PC-3 (cell line): ENCODE measurements at regions not wholly inside any gene's neighbourhood (a gene's known extent, or its start where the extent isn't known, plus 50 kb on each side); places are given as distances from the start of the nearest gene placed in this dataset.

Experiments used
- ATAC-seq: fragments of 200-7000 bp; cut with Tn5 transposase; 2 replicates; pipeline ENCODE4 v1.9.1; 2020; ENCODE audit warnings: mild to moderate bottlenecking, moderate library complexity
- BruUV-seq: library from RNA; stranded (reverse); fragments of 400-500 nt; replicated peaks from 2 replicates; lab custom pipeline; 2021; lab: Mats Ljungman, UMichigan
- CTCF ChIA-PET: fragments of 300-600 bp; sonication (Branson Sonifier 250); formaldehyde crosslinking; loops from one replicate; lab custom pipeline; 2022; ENCODE audit warnings: antibody characterized with exemption; lab: Charles Lee
- POLR2A ChIA-PET: fragments of 300-600 bp; sonication (Branson Sonifier 250); formaldehyde crosslinking; loops from one replicate; lab custom pipeline; 2022; ENCODE audit warnings: antibody characterized with exemption; ENCODE audit not compliant: unreplicated experiment; lab: Charles Lee
- DNase-seq: peaks from one replicate; pipeline ENCODE4 v3.0.0-alpha.2; 2015
- H2AFZ ChIP-seq: fragments of 300-600 bp; sonication (generic); 2 replicates; pipeline ENCODE4 v1.6.0; 2016; ENCODE audit warnings: antibody characterized with exemption, low read length
- H3F3A ChIP-seq: fragments of 300-600 bp; sonication (generic); one replicate; pipeline ENCODE4 v1.6.0; 2017; ENCODE audit warnings: antibody characterized with exemption, low read length, control low read depth, mild to moderate bottlenecking; ENCODE audit not compliant: unreplicated experiment
- H3K27ac ChIP-seq: fragments of 300-600 bp; sonication (generic); 2 replicates; pipeline ENCODE4 v1.5.1; 2016; ENCODE audit warnings: mild to moderate bottlenecking, low read length
- H3K27me3 ChIP-seq: fragments of 300-600 bp; sonication (generic); 2 replicates; pipeline ENCODE4 v1.6.1; 2016; ENCODE audit warnings: low read length, mixed read lengths
- H3K36me3 ChIP-seq: fragments of 300-600 bp; sonication (generic); 2 replicates; pipeline ENCODE4 v1.6.1; 2016; ENCODE audit warnings: low read depth, mixed run types, low read length, mixed read lengths
- H3K4me1 ChIP-seq: fragments of 300-600 bp; sonication (generic); 2 replicates; pipeline ENCODE4 v1.5.1; 2016; ENCODE audit warnings: low read length; ENCODE audit not compliant: insufficient read depth
- H3K4me2 ChIP-seq: fragments of 300-600 bp; sonication (generic); 2 replicates; pipeline ENCODE4 v1.6.0; 2016; ENCODE audit warnings: low read length
- H3K4me3 ChIP-seq: fragments of 300-600 bp; sonication (generic); 2 replicates; pipeline ENCODE4 v1.5.1; 2016; ENCODE audit warnings: mild to moderate bottlenecking, low read length, mixed read lengths
- H3K79me2 ChIP-seq: fragments of 300-600 bp; sonication (generic); 2 replicates; pipeline ENCODE4 v1.6.1; 2017; ENCODE audit warnings: low read length, mixed read lengths
- H3K9ac ChIP-seq: fragments of 300-600 bp; sonication (generic); 2 replicates; pipeline ENCODE4 v1.6.0; 2016; ENCODE audit warnings: mild to moderate bottlenecking, low read length
- H3K9me2 ChIP-seq: fragments of 300-600 bp; sonication (generic); replicated peaks from 2 replicates; pipeline ENCODE4 v1.6.1; 2016; ENCODE audit warnings: mixed run types, low read length, mixed read lengths
- H3K9me3 ChIP-seq: fragments of 300-600 bp; sonication (generic); 2 replicates; pipeline ENCODE4 v1.6.1; 2016; ENCODE audit warnings: low read length, mixed read lengths
- H4K20me1 ChIP-seq: fragments of 300-600 bp; sonication (generic); 2 replicates; pipeline ENCODE4 v1.6.1; 2016; ENCODE audit warnings: low read length, mixed read lengths
- CTCF ChIP-seq: fragments of 300-600 bp; sonication (generic); conservative IDR thresholded peaks from 2 replicates; pipeline ENCODE4 v1.5.1; 2017; ENCODE audit warnings: antibody characterized with exemption, low read depth, mild to moderate bottlenecking, low read length
- EZH2 ChIP-seq: fragments of 300-600 bp; sonication (generic); IDR thresholded peaks from one replicate; pipeline ENCODE4 v1.6.1; 2017; ENCODE audit warnings: antibody characterized with exemption, mild to moderate bottlenecking, low read length; ENCODE audit not compliant: unreplicated experiment
- EZH2phosphoT487 ChIP-seq: fragments of 300-600 bp; sonication (generic); IDR thresholded peaks from 2 replicates; pipeline ENCODE4 v1.6.1; 2018; ENCODE audit warnings: mild to moderate bottlenecking, antibody characterized with exemption, low read length, borderline replicate concordance
- intact Hi-C: fragments of 100-400 bp; cut with micrococcal nuclease; formaldehyde crosslinking; loops from 2 replicates; pipeline ENCODE4 v1.9.0; 2023

GRCh38 chr4:179624768-179625181, 2182.5 kb upstream of the AGA start:
- TF ChIP-seq EZH2, result no peak
- TF ChIP-seq EZH2phosphoT487, result no peak
- TF ChIP-seq CTCF, result no peak
- POLR2A ChIA-PET, result no interaction called here
- peak; percentile 45; the same call in 1 of the 2 replicates for ATAC-seq

GRCh38 chr4:179625406-179625805, 2183.2 kb upstream of the AGA start:
- Histone ChIP-seq H2AFZ (no peak overlapping the region), H3K4me2 (no peak overlapping the region), H3K4me1 (no peaks in the 10 kb centered on the region), H3K27ac (peak overlapping the region; percentile 30), H3K27me3 (no peaks in the 10 kb centered on the region), H4K20me1 (no peaks in the 10 kb centered on the region), H3K9me2 (no peaks in the 10 kb centered on the region), H3F3A (no peaks in the 10 kb centered on the region), H3K36me3 (no peaks in the 10 kb centered on the region), H3K9ac (no peak overlapping the region), H3K9me3 (no peaks in the 10 kb centered on the region), H3K79me2 (no peaks in the 10 kb centered on the region), H3K4me3 (no peak overlapping the region)
- BruUV-seq, result no TSS peak
- intact Hi-C loops, result no loop called here
- ATAC-seq (0 out of 2 replicates have a peak, but pooled peaks have one; percentile 20), DNase-seq (peak; percentile 2)
- CTCF ChIA-PET, result interaction anchor here (0.7 kb wide), 1 partner anchor 182 kb away, joined by 5 read pairs; no protein-coding TSS in a partner anchor
- POLR2A ChIA-PET, result no interaction called here
- TF ChIP-seq EZH2phosphoT487, result no peak
- TF ChIP-seq EZH2, result no peak
- TF ChIP-seq CTCF, result no peak

More at GRCh38 chr4:179624768-179625181, 2182.5 kb upstream of the AGA start:
- no peaks in the 10 kb centered on the region for H3K79me2 ChIP-seq
- CTCF ChIA-PET, result interaction anchor here (0.7 kb wide), 1 partner anchor 182 kb away, joined by 5 read pairs; no protein-coding TSS in a partner anchor
- intact Hi-C loops, result no loop called here
- H4K20me1 ChIP-seq, result no peaks in the 10 kb centered on the region
- H3K4me2 ChIP-seq, result no peak overlapping the region
- H3K4me3 ChIP-seq, result no peak overlapping the region
- H3K4me1 ChIP-seq, result no peaks in the 10 kb centered on the region
- H3K9me2 ChIP-seq, result no peaks in the 10 kb centered on the region
- no peak overlapping the region for H3K9ac ChIP-seq
- H3K27me3 ChIP-seq, result no peaks in the 10 kb centered on the region
- H2AFZ ChIP-seq, result peak overlapping the region; percentile 34; the same call in 1 of the 2 replicates
- no TSS peak for BruUV-seq
- no peaks in the 10 kb centered on the region for H3K9me3 ChIP-seq
- peak; percentile 38 for DNase-seq
- H3K36me3 ChIP-seq, result no peaks in the 10 kb centered on the region
- peak overlapping the region; percentile 30 for H3K27ac ChIP-seq
- no peaks in the 10 kb centered on the region for H3F3A ChIP-seq

GRCh38 chr4:179626687-179627086, 2184.4 kb upstream of the AGA start:
- no peak for TF ChIP-seq EZH2phosphoT487
- TF ChIP-seq CTCF, result peak; percentile 39; the same call in 1 of the 2 replicates
- H3F3A ChIP-seq, result no peaks in the 10 kb centered on the region
- intact Hi-C loops, result no loop called here
- H3K9ac ChIP-seq, result no peak overlapping the region
- H3K9me2 ChIP-seq, result no peaks in the 10 kb centered on the region
- H3K9me3 ChIP-seq, result no peaks in the 10 kb centered on the region
- H3K4me2 ChIP-seq, result no peak overlapping the region
- no peaks in the 10 kb centered on the region for H3K27me3 ChIP-seq
- H4K20me1 ChIP-seq, result no peaks in the 10 kb centered on the region
- no peak for ATAC-seq
- no peaks in the 10 kb centered on the region for H3K79me2 ChIP-seq
- H3K4me3 ChIP-seq, result no peak overlapping the region
- no peak overlapping the region for H3K27ac ChIP-seq
- H2AFZ ChIP-seq, result no peak overlapping the region
- POLR2A ChIA-PET, result no interaction called here
- no peaks in the 10 kb centered on the region for H3K36me3 ChIP-seq
- CTCF ChIA-PET, result no interaction called here
- DNase-seq, result peak; percentile 4
- H3K4me1 ChIP-seq, result no peaks in the 10 kb centered on the region
- BruUV-seq, result no TSS peak
